Fibroblast of villous mesenchyme (primary cell): ENCODE measurements at regions not wholly inside any gene's neighbourhood (a gene's known extent, or its start where the extent isn't known, plus 50 kb on each side); places are given as distances from the start of the nearest gene placed in this dataset.

Source experiments
- DNase-seq: peaks from one replicate; pipeline ENCODE4 v3.0.0-alpha.2; 2010; ENCODE audit warnings: low read depth
- H3K4me3 ChIP-seq: 2 replicates; pipeline ENCODE4 v1.5.1; 2011; ENCODE audit warnings: low read depth, mild to moderate bottlenecking, low read length
- CTCF ChIP-seq: IDR thresholded peaks from 2 replicates; pipeline ENCODE4 v1.5.1; 2012; ENCODE audit warnings: low read depth, mild to moderate bottlenecking, low read length; ENCODE audit not compliant: insufficient read depth

GRCh38 chr9:107211284-107211923 is 71.7 kb upstream of the RAD23B start:
- DNase-seq, result no peak
- TF ChIP-seq CTCF, result no peak

GRCh38 chr9:107212613-107213012 is 70.5 kb upstream of the RAD23B start:
- TF ChIP-seq CTCF, result no peak

More at GRCh38 chr9:107211284-107211923, 71.7 kb upstream of the RAD23B start:
- H3K4me3 ChIP-seq, result no peak overlapping the region

GRCh38 chr9:107213080-107213479 is 70.0 kb upstream of the RAD23B start:
- DNase-seq, result no peak
- TF ChIP-seq CTCF, result no peak
- no peak overlapping the region for H3K4me3 ChIP-seq

More at GRCh38 chr9:107212613-107213012, 70.5 kb upstream of the RAD23B start:
- DNase-seq, result no peak
- H3K4me3 ChIP-seq, result no peak overlapping the region

- no peak overlapping the region for H3K4me3 ChIP-seq
- no peak for TF ChIP-seq CTCF
- DNase-seq, result peak; percentile 95
Measured at GRCh38 chr9:107213561-107214028, 69.5 kb upstream of the RAD23B start.

- no peak overlapping the region for H3K4me3 ChIP-seq
- DNase-seq, result no peak
- TF ChIP-seq CTCF, result no peak
Measured at GRCh38 chr9:107214381-107214780, 68.7 kb upstream of the RAD23B start.

GRCh38 chr9:107214915-107215314 is 68.2 kb upstream of the RAD23B start:
- TF ChIP-seq CTCF, result no peak
- peak; percentile 13 for DNase-seq
- H3K4me3 ChIP-seq, result no peak overlapping the region

- DNase-seq, result peak; percentile 20
- no peak overlapping the region for H3K4me3 ChIP-seq
- no peak for TF ChIP-seq CTCF
Measured at GRCh38 chr9:107215381-107215780, 67.7 kb upstream of the RAD23B start.
